Fibroblast of skin of left biceps (primary cell): ENCODE measurements at regions not wholly inside any gene's neighbourhood (a gene's known extent, or its start where the extent isn't known, plus 50 kb on each side); places are given as distances from the start of the nearest gene placed in this dataset.

Source experiments
- DNase-seq, 2 experiments: peaks; one replicate each; pipeline ENCODE4 v3.0.0-alpha.2; 2013; ENCODE audit warnings: low read depth in 2 of 2

DNA sequence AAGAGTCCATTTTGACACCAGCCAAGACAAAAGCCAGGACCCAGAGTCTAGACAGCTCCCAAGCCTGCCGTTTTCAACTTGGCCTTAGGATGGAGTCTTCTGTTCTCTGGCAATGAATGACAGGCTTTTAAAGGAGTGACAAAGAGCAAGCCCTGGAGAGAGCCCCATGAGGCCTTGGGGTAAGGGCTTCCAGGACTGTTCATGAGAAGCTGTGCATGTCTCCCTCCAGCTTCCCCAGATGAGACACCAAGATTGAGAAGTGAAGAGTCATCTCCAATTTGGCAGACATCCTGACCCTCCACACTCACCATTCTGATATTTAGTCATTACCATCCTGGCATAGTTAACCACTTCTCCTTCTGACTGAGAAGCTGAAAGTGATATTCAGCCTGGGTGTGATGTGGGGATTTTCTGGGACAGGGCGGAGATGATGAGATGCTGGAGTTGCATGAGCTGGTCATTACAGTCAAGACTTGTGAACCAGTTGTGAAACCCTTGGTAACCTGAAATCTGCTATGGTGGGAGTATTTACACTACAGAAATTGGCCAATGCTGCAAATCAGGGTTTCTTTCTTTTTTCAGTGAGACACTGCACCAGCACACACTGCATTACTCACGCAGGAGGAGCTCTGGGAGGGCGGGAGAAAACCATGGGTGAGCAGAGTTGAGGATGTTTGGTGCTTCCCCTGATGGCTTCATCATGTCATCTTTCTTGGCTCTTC, 77.8 kb downstream of the VCPKMT start:
- DNase-seq = peak; percentile 91 to 92

DNA sequence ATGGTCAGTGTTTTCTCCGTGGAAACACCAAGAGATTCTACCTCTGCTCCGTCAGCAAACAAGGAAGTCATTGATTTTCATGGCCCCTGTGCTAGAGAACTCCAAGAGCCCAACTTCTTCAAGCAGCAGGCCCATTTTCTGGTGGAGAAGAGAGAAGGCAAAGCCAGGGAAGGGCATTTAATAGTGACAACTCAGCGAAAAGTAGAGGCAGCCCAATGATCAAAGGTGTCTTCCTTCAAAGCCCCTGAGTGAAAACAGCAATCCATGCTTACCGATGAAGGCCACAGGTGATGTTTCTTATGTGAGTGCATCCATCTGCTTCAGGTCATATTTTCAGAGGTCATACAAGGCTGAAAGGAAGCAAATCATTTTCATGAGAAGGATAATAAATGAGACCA, 77.3 kb downstream of the VCPKMT start:
- DNase-seq = no peak

DNA sequence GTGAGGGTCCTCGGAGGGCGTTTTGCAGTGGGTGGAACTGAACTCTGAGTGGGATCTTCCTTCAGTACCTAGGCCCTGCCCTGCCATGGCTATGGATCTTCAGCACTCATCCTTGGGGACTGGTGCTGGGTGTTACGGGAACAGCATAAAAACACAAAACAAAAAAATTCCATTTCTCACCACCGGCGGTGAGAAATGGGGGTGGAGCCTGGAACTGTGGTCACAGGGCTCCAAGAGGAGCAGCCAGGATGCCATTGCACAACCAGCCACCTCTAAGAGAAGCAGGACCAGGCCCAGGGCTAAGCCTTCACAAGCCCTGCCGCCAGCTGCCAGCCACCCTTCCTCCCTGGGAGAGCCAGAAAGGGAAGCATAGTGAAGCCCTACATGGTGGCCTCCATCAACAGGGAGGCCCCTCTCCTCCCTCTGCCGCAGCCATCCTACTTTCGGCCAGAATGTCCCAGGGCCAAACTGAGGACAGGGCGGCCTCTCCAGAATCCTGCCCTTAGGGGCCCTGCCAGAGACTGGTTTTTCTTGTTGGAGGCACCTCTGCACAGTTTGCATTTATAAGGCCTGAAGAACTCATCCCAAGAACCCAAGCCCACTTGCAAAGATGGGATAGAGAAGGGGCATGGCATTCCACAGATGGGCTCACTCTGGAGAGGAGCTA, 76.5 kb downstream of the VCPKMT start:
- DNase-seq = peak in 1 of 2 experiments; percentile 10

DNA sequence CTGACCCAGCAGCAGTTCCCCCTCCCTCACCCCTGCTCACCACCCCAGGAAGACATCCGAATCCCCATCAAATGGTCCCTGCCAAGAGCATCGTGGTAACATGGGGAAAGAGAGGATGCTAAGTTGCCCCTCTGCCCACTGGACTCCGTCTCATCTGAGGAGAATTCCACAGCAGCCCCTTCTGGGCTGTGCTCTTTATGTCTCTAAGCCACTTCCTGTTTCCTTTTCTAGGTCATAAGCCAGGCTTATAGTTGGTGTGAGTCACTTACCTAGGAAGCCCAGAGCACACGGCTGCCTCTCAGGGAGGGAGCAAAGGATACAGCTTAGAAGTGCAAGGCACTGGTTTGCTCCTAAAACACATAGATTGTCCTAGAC, 76.0 kb downstream of the VCPKMT start:
- peak in 1 of 2 experiments; percentile 35 for DNase-seq

DNA sequence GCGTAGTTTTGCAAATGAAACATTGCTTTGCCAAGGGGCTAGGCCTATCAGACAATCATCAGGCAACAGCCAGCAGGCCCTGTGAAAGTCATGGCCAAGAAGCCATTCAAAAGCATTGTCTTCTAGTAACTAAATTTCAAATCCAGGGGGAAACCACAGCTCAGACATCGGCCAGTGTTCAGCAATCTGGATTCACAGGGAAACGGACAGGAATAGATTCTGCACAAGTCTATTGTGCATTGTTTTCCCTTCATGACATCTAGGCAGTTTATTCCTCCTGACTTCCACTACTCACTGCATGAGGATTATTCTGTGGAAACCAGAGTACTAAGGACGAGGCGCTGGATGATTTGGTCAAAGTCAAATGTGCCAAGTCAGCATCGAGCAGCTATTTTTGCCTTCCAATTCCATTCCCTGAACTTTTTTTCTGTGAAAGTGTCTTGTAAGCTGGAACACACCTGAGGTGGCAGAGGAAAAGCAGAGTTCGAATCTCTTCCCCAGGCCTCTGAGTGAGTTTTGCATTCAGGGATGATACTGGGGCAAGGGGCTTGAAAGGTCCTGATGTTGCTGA, 75.4 kb downstream of the VCPKMT start:
- DNase-seq = no peak

DNA sequence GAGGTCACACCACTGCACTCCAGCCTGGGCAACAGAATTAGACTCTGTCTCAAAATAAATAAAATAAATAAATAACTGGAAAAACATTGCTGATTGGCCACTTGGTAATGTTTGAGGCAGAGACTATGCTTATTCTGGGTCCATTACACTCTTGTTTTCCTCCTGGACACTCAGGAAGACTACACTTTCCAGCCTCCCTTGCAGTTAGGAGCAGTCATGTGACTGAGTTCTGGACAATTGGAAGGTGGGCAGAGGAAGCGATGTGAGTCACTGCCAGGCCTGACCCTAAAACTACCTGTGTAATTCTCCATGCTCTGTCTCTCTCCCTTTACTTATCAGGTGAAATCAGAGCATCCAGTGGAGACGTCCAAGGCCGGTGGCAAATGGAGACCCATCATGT, 74.4 kb downstream of the VCPKMT start:
- DNase-seq = no peak

DNA sequence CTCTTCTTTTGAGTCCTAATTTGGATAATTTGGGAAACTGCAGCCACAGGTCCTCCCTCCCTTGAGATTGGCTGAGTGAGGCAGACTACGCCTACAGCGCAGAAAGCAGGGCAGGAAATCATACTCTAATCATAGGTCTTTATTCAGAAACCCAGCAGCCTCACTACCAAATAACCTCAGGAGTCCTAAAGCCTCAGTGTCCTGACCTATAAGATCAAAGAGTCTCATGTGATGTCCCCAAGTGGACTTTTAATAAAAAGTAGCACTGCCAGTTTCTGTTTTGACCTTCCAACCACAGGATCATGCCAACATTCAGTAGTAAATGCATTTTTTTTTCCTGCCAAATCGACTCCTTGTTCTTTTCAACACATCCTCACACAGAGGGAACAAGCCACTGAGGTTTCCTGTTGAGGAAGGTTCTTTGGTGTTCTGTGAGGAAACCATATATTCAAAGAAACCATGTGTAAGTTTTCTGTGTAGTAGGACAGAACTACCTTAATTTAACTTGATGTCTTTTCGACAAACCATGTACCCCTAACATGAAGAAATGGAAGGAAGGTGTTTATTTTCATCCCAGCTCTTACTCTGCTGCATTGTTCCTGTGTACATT, 72.2 kb downstream of the VCPKMT start:
- DNase-seq = no peak

DNA sequence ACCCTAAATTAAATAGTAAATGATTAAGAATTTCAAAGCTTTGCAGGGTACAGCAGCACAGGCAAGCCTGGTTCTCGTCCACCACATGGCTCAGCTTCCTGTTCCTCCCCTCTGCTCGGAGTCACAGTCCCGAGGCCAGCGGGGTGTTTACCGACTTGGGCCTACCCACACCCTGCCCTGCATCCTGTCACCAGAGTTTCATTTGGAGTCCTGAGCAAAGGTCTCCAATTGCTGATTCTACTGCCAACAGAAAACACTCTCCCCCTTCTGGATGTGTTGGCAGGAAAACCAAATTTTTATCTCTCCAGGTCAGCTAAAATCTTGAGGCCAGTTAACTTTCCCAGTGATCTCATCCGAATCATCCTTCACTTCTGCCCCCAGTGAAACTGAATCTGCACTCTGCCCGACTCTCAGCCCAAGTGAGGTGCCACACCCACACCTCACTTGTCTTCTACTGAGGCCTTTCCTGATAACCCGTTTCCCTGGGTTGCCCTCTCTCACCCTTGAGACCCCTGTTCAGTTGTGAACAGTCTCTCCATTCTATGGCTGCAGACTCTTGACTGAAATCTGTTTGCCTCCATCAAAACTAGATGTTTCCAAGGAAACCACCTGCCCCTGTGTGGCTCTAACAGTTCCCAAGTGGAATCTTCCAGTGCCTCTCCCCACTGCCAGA, 71.2 kb downstream of the VCPKMT start:
- peak in 1 of 2 experiments; percentile 18 for DNase-seq

DNA sequence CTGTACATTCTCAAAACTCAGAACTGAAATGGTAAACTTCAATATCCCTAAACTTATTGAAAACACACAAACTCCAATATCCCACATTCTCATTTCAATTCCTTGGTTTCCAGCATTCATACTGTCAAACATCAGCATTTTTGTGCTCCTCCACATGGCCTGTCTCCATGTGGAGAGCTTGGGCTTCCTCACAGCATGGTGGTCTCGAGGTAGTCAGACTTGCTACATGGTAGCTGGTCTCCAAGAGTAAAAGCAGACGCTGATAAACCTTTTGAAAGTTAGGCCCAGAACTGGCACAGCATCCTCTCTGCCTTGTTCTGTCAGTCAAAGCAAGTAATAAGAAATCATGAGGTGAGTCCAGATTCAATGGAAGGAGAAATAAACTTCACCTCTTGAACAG, 70.5 kb downstream of the VCPKMT start:
- no peak for DNase-seq

DNA sequence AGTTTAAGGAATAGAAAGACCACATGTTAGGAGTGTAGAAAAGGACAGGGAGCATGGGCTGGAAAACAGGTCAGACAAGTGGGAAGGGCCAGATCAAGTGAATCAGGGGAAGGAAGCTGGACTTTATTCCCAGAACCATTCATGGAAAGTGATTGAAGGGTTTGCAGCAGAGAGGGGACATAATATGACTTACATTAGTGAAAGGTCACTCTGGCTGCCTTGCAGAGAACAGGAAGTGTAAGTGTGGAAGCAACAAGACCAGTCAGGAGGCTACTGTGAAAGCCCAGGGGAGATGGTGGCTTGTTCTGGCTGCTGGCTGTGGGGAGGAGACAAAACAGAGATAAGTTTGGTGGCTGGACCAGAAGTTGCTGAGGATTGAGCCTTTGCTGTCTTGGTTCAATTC, 69.1 kb downstream of the VCPKMT start:
- no peak for DNase-seq

DNA sequence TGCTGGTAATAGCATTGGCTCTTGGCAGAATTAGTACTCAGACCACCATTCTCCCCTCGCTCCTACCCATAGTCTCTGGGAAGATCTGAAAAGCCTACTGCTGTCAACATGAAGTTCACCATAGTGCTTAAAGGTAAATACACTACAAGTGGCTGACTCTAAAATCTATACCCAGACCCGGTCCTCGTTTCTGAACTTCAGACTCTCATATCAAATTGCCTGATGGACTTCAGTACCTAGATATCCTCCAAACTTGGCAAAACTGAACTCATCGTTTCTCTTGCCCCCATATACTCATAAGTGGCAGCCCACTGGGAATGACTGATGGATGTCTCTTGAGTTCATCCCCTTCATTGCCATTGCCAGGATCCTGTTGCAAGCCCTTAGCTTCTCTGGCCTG, 67.3 kb downstream of the VCPKMT start:
- no peak for DNase-seq

DNA sequence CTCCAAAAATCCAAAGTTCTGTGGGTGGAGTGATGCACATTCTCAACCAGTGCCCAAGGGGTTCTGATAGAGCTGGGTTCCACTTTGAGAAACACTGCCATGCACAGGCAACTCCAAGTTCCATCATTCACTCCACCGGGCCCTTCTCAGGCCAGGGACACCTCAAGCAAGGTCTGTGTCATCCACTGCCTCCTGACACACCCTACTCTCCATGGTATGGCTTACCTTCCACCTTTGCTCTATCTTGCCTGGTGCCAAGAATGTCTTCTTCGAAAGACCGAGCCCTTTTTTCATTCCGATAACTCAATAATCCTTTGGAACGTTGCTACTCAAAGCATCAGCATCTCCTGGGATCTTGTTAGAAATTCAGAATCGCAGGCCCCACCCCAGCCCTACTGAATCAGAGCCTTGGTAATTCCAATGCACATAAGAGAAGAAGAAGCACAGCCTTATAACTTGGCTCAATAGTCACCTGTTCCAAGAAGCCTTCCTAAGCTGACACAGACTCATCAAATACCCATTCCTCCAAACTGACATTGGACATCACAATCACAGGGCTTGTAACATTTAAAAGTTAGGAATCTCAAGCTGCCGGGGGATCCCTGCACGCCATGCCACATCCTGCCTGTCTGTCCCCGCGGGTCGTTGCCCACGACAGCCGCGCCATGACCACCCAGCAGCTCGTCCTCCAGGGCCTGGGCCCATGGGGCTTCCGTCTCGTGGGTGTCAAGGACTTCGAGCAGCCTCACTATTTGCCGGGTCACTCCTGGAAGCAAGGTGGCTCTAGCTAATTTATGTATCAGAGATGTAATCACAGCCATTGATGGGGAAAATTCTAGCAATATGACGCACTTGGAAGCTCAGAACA, 66.4 kb downstream of the VCPKMT start:
- DNase-seq = no peak

DNA sequence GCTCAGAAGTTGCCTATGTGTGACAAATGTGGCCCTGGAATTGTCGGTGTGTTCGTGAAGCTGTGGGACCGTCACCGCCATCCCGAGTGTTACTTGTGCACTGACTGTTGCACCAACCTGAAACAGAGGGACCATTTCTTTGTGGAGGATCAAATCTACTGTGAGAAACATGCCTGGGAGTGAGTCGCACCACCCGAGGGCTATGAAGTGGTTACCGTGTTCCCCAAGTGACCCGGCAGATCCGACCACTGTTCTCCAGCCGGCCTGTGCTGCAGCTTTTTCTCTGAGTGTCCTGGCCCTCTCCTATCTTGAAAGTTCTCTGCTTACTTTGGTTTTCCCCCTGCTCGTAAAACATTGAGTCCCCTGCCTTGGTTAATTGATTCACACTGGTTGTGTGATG, 65.3 kb downstream of the VCPKMT start:
- DNase-seq = no peak

DNA sequence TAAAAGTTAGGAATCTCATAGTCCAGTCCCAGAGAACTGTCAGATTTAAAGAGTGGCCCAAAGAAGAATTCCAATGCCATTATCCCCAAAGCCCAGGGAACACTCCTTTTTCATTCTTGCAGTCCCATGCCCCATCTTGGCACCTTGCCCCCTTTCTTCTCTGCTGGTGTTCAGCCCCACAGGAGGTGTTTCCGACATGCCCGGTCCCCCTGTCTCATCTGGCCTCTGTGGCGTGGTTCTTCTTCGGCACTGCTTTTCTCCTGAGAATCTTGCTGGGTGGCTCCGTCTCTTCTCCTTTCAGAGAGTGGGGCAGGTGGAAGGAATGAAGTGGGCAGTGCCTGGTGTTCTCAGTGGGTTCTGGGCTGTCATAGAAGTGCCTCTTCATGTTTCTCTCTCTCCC, 64.7 kb downstream of the VCPKMT start:
- DNase-seq = no peak

DNA sequence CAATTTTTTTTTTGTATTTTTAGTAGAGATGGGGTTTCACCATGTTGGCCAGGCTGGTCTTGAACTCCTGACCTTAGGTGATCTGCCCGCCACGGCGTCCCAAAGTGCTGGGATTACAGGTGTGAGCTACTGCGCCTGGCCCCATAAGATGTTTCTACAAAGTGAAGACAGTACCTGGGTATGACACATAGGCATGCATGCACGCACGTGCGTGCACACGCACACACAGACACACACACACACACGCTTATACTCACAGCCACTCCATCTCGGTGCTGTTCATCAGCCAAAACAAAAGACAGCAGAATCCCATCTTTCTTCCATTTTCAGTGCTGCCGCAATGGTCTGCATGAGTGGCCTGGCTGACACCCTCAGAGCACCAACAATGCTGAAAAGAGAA, 63.9 kb downstream of the VCPKMT start:
- no peak for DNase-seq

DNA sequence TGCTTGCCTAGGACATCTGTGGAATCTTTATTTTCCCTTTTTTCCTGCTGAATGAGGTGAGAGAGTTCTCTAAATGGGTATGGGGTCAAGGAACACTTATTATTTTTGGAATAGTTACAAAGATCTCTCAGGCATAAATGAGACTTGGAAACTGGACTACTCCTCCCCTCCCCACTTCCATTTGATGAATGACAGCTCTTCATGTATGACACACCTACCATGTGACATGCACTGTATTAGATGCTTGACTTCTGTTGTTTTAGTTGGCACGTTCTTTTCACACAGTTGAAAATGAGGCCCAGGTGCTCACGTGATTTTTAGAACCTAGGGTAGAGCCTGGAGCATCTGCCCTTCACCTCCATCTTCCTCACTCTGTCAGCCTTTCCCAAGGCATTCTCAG, 62.4 kb downstream of the VCPKMT start:
- DNase-seq = no peak

DNA sequence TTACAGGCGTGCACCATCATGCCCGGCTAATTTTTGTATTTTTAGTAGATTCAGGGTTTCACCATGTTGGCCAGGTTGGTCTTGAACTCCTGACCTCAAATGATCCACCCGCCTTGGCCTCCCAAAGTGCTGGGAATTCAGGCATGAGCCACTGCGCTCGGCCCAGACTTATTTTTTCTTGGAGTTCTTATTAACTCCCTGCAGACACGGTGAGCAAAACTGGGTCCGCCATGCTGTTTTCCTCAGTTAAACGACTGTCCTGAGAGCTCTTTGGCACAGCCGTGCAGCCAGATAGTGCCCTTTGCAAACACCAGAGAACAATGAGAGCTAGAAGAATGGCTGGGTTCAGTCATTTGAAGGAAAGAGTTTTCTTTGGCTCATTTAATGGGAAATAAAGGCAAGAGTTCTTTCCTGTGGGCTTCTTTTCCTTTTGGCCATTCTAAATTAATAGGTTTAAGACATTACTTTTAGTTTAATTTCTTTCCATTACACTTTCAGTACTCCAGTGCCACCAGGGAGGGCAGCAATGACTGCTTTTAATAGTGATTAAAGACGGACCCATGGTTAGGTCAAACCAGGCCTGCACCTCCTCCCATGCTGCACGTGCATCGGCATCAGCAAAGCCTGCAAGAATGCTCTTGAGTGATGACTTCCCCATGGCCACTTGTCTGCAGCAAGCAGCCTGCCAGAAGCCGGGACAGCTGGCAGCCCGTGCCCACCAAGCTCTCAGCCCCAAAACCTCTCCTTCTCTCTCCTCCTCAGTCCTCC, 60.7 kb downstream of the VCPKMT start:
- no peak for DNase-seq

DNA sequence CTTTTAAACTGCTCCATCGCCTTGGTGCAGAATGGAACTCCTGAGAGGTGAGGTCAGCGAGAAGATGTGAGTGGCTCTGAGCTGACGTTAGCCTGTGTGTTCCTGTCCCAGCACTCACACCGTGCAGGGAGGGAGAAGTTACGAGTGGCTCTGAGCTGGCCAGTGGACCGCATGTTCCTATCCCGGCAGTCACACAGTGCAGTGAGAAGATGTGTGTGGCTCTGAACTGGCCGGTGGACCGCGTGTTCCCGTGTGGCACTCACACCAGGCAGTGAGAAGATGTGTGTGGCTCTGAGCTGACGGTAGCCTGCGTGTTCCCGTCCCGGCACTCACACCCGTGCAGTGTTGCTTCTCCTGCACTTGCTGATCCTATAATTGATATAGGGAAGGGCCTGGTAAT, 59.9 kb downstream of the VCPKMT start:
- DNase-seq = no peak

DNA sequence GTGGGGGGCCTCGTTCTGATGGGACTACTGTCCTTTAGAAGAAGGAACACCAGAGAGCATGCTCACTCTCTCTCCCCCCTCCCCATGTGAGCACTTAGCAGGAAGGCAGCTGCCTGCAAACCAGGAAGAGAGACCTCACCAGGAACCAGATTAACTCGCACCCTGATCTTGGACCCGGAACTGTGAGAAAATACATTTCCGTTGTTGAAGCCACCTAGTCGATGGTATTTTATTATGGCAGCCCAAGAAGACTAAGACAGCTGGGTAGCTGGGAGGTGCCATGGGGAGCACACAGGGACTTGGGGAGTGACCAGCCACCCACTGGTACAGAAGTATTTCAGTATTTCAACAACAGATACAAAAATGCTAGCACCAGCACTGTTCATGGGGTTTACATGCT, 59.0 kb downstream of the VCPKMT start:
- no peak for DNase-seq

DNA sequence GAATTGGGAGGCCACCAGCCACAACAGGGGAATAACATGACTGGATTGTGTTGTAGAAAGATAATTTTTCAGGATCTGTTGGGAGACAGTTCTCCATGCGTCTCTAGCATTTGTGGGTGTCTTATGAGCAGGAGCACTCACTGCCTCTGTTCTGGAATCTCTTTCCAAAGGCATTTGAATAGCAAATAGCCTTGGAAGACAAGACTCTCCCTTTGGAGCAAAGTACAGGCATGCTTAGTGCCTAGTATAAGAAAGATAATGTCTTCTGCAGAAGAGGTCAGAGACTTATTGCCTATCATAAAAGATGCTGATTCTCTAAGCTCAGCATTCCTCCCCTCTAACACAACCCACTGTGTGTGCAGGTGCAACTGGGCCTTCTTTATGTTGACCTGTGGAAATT, 58.3 kb downstream of the VCPKMT start:
- DNase-seq = no peak
